Sigmoid colon (tissue), 6 donors: ENCODE measurements at regions not wholly inside any gene's neighbourhood (a gene's known extent, or its start where the extent isn't known, plus 50 kb on each side); places are given as distances from the start of the nearest gene placed in this dataset.

Experiments
- DNase-seq: peaks from one replicate; pipeline ENCODE4 v3.0.0-alpha.2; 2019
- H3K27ac ChIP-seq, 4 donors: fragments of 200-600 bp; sonication (generic); one replicate each; pipeline ENCODE4 v1.5.1; 2016 to 2019; ENCODE audit warnings: mild to moderate bottlenecking in 1 of 4
- H3K27me3 ChIP-seq, 3 donors: fragments of 200-600 bp; sonication (generic); one replicate each; pipeline ENCODE4 v1.5.1; 2019; ENCODE audit warnings: mild to moderate bottlenecking in 1 of 3
- H3K36me3 ChIP-seq, 4 donors: fragments of 200-600 bp; sonication (generic); one replicate each; pipeline ENCODE4 v1.5.1; 2016 to 2019
- H3K4me1 ChIP-seq, 4 donors: fragments of 200-600 bp; sonication (generic); one replicate each; pipeline ENCODE4 v1.5.1; 2017 to 2019
- H3K4me3 ChIP-seq, 4 donors: fragments of 200-600 bp; sonication (generic); one replicate each; pipeline ENCODE4 v1.5.1; 2017 to 2019; ENCODE audit warnings: mild to moderate bottlenecking in 2 of 4, moderate library complexity in 1 of 4
- H3K9me3 ChIP-seq, 4 donors: fragments of 200-600 bp in 3 of 4; sonication (generic) in 3 of 4; one replicate each; pipeline versions ENCODE4 v1.5.1 to v1.6.1; 2013 to 2019
- EP300 ChIP-seq, 4 donors: sonication (generic); formaldehyde crosslinking; IDR thresholded peaks; one replicate each; pipeline ENCODE4 v1.6.1; 2017; ENCODE audit warnings: antibody characterized with exemption in 4 of 4
- POLR2A ChIP-seq, 2 donors: fragments of 450-650 bp; IDR thresholded peaks; one replicate each; pipeline ENCODE4 v1.6.1; 2016; ENCODE audit warnings: antibody characterized with exemption in 2 of 2, mild to moderate bottlenecking in 2 of 2, moderate library complexity in 2 of 2
- POLR2AphosphoS5 ChIP-seq, 4 donors: sonication (generic); formaldehyde crosslinking; IDR thresholded peaks; one replicate each; pipeline ENCODE4 v1.6.1; 2017; ENCODE audit warnings: antibody characterized with exemption in 4 of 4
- WGBS, 2 donors: extraction: QIAGEN DNeasy Blood & Tissue Kit; methylation state at CpG; one replicate each; pipeline ENCODE4 v1.1.7; 2013; 5-methylcytosine and 5-hydroxymethylcytosine counted together
- intact Hi-C: fragments of 100-400 bp; cut with DNase I; formaldehyde crosslinking; loops from one replicate; pipeline ENCODE4 v1.15.1; 2023
- TF ChIP-seq, protein P1 (sequence below), 4 experiments: fragments of 450-650 bp in 3 of 4; fragments of 200-600 bp in 1 of 4; IDR thresholded peaks; one replicate each; pipeline ENCODE4 v1.5.1; 2016 to 2019; ENCODE audit warnings: antibody characterized with exemption in 4 of 4, mild to moderate bottlenecking in 3 of 4, moderate library complexity in 2 of 4
- donor health status: healthy with polysubstance abuse.
- donor health status: healthy.

DNA sequence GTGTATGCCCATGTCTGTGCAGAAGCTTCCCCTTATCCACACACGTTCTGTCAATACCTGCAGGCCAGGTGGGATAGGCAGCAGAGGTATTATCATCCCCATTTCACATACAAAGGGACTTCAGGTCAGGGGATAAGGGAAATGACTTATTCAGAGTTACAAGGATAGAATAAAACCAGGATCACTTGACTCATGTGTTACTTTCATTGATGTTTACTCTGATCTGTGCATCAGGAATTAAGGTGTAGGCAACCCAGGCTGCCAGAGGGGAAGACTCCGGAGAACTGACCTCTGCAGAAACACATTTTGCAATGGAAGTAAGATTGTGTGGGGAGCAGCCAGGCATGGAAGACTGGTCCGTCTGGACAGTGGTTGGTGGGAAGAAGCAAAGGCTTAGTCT is 74.2 kb upstream of the FSTL4 start:
- Histone ChIP-seq H3K9me3 (no peaks in the 10 kb centered on the region), H3K27me3 (peaks cover 0 to 27% (median 0%) of the 10 kb centered on the region in 3 donors), H3K27ac (no peak overlapping the region), H3K4me3 (no peak overlapping the region), H3K36me3 (no peaks in the 10 kb centered on the region), H3K4me1 (no peaks in the 10 kb centered on the region)
- DNase-seq = no peak
- intact Hi-C loops = no loop called here
- 59 to 67% methylated on average over 3 of the region's 3 CpGs for WGBS, 2 donors
- no peak for TF ChIP-seq EP300 (IDR thresholded peaks at IDR 0.05)
- no peak for TF ChIP-seq POLR2AphosphoS5 (IDR thresholded peaks at IDR 0.05)
- TF ChIP-seq, protein P1, sequence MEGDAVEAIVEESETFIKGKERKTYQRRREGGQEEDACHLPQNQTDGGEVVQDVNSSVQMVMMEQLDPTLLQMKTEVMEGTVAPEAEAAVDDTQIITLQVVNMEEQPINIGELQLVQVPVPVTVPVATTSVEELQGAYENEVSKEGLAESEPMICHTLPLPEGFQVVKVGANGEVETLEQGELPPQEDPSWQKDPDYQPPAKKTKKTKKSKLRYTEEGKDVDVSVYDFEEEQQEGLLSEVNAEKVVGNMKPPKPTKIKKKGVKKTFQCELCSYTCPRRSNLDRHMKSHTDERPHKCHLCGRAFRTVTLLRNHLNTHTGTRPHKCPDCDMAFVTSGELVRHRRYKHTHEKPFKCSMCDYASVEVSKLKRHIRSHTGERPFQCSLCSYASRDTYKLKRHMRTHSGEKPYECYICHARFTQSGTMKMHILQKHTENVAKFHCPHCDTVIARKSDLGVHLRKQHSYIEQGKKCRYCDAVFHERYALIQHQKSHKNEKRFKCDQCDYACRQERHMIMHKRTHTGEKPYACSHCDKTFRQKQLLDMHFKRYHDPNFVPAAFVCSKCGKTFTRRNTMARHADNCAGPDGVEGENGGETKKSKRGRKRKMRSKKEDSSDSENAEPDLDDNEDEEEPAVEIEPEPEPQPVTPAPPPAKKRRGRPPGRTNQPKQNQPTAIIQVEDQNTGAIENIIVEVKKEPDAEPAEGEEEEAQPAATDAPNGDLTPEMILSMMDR (IDR thresholded peaks at IDR 0.05) = no peak
- TF ChIP-seq POLR2A (IDR thresholded peaks at IDR 0.05) = no peak

DNA sequence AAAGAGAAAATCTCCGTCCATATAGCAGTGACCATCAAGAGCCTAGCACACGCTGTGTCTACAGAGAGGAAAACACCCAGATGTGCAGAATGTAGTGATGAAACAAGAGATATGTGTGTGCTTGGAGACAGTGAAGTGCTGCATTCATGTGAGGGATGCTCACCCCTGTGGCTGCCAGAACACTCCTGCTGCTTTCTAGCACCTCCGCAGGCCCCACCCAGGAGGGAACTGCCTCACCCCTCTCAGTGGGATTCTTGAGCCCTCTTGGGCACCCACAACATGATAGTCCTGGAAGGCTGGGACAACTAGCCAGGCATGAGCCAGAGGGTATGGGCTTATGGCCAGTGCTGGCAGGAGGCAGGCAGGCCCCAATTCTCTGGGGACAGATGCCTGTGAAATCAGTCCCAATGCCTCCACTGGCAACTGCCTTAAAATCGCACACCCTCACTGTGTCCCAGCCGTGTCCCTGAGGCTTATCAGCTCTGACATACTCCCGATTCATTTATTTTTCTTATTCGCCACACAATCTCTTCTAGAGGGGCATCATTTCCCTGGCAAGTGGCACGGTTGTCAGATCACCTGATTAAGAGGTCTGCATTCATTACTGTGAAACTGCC is 73.2 kb upstream of the FSTL4 start:
- H3K4me1 ChIP-seq = no peaks in the 10 kb centered on the region
- H3K27me3 ChIP-seq = peaks cover 0 to 23% (median 0%) of the 10 kb centered on the region in 3 donors
- intact Hi-C loops = no loop called here
- 64 to 69% methylated on average over 8 of the region's 8 CpGs for WGBS, 2 donors
- no peak overlapping the region for H3K4me3 ChIP-seq
- TF ChIP-seq POLR2A (IDR thresholded peaks at IDR 0.05) (no peak), POLR2AphosphoS5 (IDR thresholded peaks at IDR 0.05) (no peak), EP300 (IDR thresholded peaks at IDR 0.05) (no peak)
- TF ChIP-seq, protein P1 (IDR thresholded peaks at IDR 0.05) = no peak
- no peak overlapping the region for H3K27ac ChIP-seq
- no peaks in the 10 kb centered on the region for H3K9me3 ChIP-seq
- no peaks in the 10 kb centered on the region for H3K36me3 ChIP-seq
- DNase-seq = peak; percentile 40

DNA sequence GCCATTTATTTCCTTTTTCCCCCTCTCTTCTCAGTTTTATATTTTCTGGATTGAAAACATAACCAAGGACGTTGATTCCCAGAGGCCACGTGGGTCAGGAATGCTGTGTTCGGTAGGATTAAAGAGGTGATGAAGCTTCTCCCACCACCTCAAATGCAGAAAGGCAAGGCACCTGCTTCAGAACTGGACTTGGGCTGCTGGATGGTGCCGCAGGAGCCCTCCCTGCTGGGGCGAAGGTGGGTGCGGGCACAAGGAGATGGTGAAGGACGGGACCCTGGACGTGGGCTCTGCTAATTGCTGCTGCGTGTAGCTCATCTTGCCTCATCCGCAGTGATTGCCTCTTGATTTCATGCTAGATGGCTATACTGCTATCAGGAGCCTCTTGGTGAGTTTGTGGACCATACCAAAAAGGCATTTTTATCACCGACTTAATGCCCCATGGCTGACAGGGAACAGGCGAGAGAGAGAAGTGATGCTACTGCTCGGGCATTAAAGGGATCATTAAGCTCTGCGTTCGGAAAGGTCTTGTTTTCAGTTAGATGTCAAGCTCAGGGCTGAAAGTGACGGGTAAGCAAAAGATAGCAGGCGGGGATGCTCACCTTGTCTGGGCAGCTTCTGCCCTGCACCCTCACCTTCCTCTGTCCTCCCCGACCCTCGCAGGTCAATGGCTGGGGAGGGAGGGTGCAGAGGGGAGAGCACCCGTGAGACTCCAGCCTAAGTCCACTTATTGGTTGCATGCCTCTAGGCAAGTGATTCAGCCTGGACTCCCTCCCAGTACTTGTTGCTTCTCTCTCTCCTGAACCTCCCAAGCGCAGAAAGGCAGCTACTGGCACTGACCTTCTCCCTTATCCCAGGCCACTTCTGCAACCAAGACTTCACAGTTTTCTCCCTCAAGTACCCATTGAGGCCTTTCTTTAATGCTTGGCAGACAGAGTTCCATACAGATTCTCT is 71.6 kb upstream of the FSTL4 start:
- H3K27ac ChIP-seq = no peak overlapping the region
- no peaks in the 10 kb centered on the region for H3K4me1 ChIP-seq
- 82 to 86% methylated on average over 21 of the region's 21 CpGs for WGBS, 2 donors
- peak; percentile 45 for DNase-seq
- H3K4me3 ChIP-seq = no peak overlapping the region
- no peak for TF ChIP-seq EP300 (IDR thresholded peaks at IDR 0.05)
- TF ChIP-seq, protein P1 (IDR thresholded peaks at IDR 0.05) = no peak
- TF ChIP-seq POLR2AphosphoS5 (IDR thresholded peaks at IDR 0.05) = no peak
- no peak for TF ChIP-seq POLR2A (IDR thresholded peaks at IDR 0.05)
- peaks cover 0 to 13% (median 0%) of the 10 kb centered on the region in 3 donors for H3K27me3 ChIP-seq
- intact Hi-C loops = no loop called here
- H3K9me3 ChIP-seq = no peaks in the 10 kb centered on the region
- H3K36me3 ChIP-seq = no peaks in the 10 kb centered on the region

DNA sequence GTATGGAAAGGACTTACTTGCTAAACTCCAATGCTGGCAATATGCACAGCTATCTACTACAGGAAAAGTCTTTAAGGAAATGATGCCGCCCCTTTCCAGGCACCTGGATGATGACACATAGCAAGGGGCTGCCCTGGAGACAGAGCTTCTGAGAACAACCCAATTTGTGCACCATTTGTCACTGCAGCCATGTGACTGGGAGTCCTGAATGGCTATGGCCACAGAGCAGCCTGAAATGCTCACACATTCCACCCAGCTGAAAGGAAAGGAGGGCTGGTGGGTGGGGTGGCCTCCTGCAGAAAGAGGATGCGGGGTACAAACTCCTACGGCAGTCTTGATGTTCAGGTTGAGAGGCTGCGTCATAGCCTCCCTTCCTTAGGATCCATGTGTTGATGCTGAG is 70.1 kb upstream of the FSTL4 start:
- 83 to 92% methylated on average over 4 of the region's 4 CpGs for WGBS, 2 donors
- peaks cover 0 to 13% (median 0%) of the 10 kb centered on the region in 3 donors for H3K27me3 ChIP-seq
- no peaks in the 10 kb centered on the region for H3K4me1 ChIP-seq
- no peak overlapping the region for H3K27ac ChIP-seq
- H3K36me3 ChIP-seq = no peaks in the 10 kb centered on the region
- TF ChIP-seq POLR2A (IDR thresholded peaks at IDR 0.05) (no peak), POLR2AphosphoS5 (IDR thresholded peaks at IDR 0.05) (no peak), EP300 (IDR thresholded peaks at IDR 0.05) (no peak)
- TF ChIP-seq, protein P1 (IDR thresholded peaks at IDR 0.05) = no peak
- H3K4me3 ChIP-seq = no peak overlapping the region
- H3K9me3 ChIP-seq = no peaks in the 10 kb centered on the region
- DNase-seq = peak; percentile 33
- intact Hi-C loops = no loop called here
